ENCODE measurements at regions not wholly inside any gene's neighbourhood (a gene's known extent, or its start where the extent isn't known, plus 50 kb on each side); places are given as distances from the start of the nearest gene placed in this dataset.

DNA sequence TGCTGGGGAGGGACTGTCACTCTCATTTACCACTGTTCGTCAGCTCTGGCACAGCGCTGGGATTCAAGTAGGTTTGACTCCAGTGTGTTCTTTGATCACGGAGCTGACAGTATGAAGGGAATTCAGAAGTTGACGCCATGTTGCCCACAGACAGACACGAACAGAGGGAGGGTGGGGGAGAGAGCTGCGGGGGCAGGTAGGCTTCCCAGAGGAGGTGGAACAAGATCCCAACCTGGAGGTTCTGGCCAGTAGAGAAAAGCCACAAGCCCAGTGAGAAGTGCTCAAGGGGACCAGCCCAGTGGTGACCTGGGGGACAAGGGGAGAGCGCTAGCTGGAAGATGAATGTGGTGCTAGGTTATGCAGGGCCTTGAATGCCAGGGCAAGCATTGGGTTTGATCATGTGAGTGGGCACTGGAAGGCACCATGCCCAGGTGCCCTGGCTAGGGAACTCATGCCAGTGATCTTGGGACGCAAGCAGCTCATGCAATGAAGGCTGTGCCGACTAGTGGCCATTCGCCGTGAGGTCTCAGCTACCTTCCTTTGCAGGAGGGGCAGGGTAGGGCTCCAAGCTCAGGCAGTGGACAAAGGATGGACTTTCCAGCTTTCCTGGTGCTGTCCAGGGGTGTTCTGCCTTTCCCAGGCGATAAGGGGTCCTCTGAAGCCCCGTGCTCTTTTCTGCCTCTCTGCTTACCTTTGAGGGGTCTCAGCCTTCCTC lies 50.4 kb upstream of the APCDD1L start:
- TF ChIP-seq, protein P1, sequence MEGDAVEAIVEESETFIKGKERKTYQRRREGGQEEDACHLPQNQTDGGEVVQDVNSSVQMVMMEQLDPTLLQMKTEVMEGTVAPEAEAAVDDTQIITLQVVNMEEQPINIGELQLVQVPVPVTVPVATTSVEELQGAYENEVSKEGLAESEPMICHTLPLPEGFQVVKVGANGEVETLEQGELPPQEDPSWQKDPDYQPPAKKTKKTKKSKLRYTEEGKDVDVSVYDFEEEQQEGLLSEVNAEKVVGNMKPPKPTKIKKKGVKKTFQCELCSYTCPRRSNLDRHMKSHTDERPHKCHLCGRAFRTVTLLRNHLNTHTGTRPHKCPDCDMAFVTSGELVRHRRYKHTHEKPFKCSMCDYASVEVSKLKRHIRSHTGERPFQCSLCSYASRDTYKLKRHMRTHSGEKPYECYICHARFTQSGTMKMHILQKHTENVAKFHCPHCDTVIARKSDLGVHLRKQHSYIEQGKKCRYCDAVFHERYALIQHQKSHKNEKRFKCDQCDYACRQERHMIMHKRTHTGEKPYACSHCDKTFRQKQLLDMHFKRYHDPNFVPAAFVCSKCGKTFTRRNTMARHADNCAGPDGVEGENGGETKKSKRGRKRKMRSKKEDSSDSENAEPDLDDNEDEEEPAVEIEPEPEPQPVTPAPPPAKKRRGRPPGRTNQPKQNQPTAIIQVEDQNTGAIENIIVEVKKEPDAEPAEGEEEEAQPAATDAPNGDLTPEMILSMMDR (IDR thresholded peaks at IDR 0.05; ENCODE audit: poor library complexity), result no peak
- TF ChIP-seq EZH2phosphoT487 (IDR thresholded peaks at IDR 0.05; ENCODE audit: low read depth, severe bottlenecking, unreplicated experiment) (no peak), EZH2 (IDR thresholded peaks at IDR 0.05; ENCODE audit: borderline replicate concordance) (no peak)
